DMS 273 (cell line): ENCODE measurements at regions not wholly inside any gene's neighbourhood (a gene's known extent, or its start where the extent isn't known, plus 50 kb on each side); places are given as distances from the start of the nearest gene placed in this dataset.

Experiments
- DNase-seq: peaks from one replicate; lab custom pipeline; 2025; ENCODE audit not compliant: unreplicated experiment; lab: John Stamatoyannopoulos, UW

GRCh38 chr6:43951756-43952675, 175.2 kb downstream of the MRPL14 start:
- no peak for DNase-seq

- DNase-seq = peak; percentile 77
Observed at GRCh38 chr6:43951063-43951755, 176.0 kb downstream of the MRPL14 start.

GRCh38 chr6:43950731-43951062, 176.6 kb downstream of the MRPL14 start:
- DNase-seq = no peak

- no peak for DNase-seq
Observed at GRCh38 chr6:43950051-43950605, 177.1 kb downstream of the MRPL14 start.

GRCh38 chr6:43949551-43949991, 177.7 kb downstream of the MRPL14 start:
- DNase-seq = no peak

GRCh38 chr6:43948527-43949485, 178.4 kb downstream of the MRPL14 start:
- no peak for DNase-seq

GRCh38 chr6:43947860-43948259, 177.8 kb downstream of the VEGFA start:
- DNase-seq = no peak

- DNase-seq = no peak
Observed at GRCh38 chr6:43946641-43947363, 176.8 kb downstream of the VEGFA start.

- no peak for DNase-seq
Observed at GRCh38 chr6:43945768-43946080, 175.7 kb downstream of the VEGFA start.

GRCh38 chr6:43944908-43945767, 175.1 kb downstream of the VEGFA start:
- DNase-seq = no peak

- no peak for DNase-seq
Observed at GRCh38 chr6:43943781-43944250, 173.8 kb downstream of the VEGFA start.

- DNase-seq = no peak
Observed at GRCh38 chr6:43943099-43943766, 173.2 kb downstream of the VEGFA start.

- no peak for DNase-seq
Observed at GRCh38 chr6:43942616-43943015, 172.6 kb downstream of the VEGFA start.

GRCh38 chr6:43942011-43942442, 172.0 kb downstream of the VEGFA start:
- DNase-seq = peak; percentile 24

- DNase-seq = no peak
Observed at GRCh38 chr6:43941174-43941573, 171.2 kb downstream of the VEGFA start.

GRCh38 chr6:43940393-43941087, 170.5 kb downstream of the VEGFA start:
- DNase-seq = no peak

GRCh38 chr6:43940071-43940392, 170.0 kb downstream of the VEGFA start:
- no peak for DNase-seq
